ENCODE measurements at regions not wholly inside any gene's neighbourhood (a gene's known extent, or its start where the extent isn't known, plus 50 kb on each side); places are given as distances from the start of the nearest gene placed in this dataset.
A peak's percentile ranks its signal among the peaks of the same experiment; 100 is the strongest.

DNA sequence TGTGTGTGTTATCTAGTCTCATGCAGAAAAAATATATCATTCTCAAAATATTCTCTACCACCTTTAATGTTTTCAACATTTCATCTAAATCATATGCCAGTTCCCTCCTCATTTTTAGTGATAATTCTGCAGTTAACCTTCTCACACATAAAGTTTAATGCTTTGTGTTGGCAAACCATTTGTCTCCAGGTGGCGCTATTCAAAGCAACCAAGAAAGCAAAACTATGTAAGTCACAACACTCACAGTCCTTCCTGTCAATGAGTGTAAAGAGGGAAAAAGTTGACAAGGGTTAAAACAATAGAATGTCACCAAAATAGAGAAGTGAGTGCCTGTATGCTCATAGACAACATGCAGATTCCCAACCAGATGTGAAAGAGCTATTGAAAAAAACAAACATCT, 961.6 kb upstream of the LRRTM1 start:
- TF ChIP-seq, protein P1, sequence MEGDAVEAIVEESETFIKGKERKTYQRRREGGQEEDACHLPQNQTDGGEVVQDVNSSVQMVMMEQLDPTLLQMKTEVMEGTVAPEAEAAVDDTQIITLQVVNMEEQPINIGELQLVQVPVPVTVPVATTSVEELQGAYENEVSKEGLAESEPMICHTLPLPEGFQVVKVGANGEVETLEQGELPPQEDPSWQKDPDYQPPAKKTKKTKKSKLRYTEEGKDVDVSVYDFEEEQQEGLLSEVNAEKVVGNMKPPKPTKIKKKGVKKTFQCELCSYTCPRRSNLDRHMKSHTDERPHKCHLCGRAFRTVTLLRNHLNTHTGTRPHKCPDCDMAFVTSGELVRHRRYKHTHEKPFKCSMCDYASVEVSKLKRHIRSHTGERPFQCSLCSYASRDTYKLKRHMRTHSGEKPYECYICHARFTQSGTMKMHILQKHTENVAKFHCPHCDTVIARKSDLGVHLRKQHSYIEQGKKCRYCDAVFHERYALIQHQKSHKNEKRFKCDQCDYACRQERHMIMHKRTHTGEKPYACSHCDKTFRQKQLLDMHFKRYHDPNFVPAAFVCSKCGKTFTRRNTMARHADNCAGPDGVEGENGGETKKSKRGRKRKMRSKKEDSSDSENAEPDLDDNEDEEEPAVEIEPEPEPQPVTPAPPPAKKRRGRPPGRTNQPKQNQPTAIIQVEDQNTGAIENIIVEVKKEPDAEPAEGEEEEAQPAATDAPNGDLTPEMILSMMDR (conservative IDR thresholded peaks at IDR 0.05; ENCODE audit: low read length) = peak; percentile 66
- TF ChIP-seq EZH2phosphoT487 (IDR thresholded peaks at IDR 0.05; ENCODE audit: borderline replicate concordance) = no peak

All from Loucy (cell line).